ENCODE measurements at regions not wholly inside any gene's neighbourhood (a gene's known extent, or its start where the extent isn't known, plus 50 kb on each side); places are given as distances from the start of the nearest gene placed in this dataset.

DNA sequence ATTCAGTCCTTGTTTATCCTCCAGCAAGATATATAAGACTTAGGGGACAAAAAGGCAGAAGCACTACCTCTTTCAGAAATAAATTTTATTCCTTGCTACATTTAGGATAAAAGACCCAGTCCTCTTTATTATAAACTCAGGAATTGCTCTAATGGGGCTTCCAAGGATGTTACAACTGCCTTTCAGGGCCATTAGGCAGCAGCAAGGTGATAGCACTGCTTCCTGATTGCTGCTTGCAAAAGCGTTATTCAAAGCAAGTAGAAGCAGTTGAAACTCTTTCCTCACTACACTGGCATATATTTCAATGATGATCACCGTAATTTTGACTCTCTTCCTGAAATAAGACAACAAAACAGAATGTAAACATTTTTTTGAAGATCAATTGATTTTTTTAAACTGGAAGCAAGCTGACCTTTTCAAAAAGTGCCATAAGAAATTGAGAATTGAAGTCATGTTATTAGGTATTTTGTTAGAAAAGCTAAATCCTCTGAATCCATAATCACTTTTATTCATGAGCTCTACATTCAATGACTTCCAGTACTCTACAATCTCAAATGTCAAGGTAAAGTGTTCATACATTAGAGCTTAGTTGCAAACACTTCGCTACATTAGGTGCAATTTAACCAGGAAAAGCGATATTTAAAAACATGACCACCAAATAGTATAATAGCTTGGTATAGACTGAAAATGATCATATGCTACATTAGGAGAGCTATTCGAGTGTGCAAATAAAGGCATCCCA, 233.4 kb upstream of the SYT10 start:
- Histone ChIP-seq H3K36me3 (ENCODE audit: insufficient read depth, low read length) (no peaks in the 10 kb centered on the region), H3K27me3 (ENCODE audit: insufficient read depth, low read length) (no peaks in the 10 kb centered on the region), H3K9me3 (ENCODE audit: insufficient read depth, low read depth, low read length) (no peaks in the 10 kb centered on the region), H2AFZ (ENCODE audit: low read depth, low read length) (no peak overlapping the region), H3K4me3 (ENCODE audit: insufficient read depth, low read depth, low read length) (no peak overlapping the region), H3K9ac (ENCODE audit: low read length) (no peak overlapping the region), H3K79me2 (ENCODE audit: insufficient read depth, low read length) (no peaks in the 10 kb centered on the region), H3K4me2 (ENCODE audit: low read length) (no peak overlapping the region), H4K20me1 (ENCODE audit: insufficient read depth, low read length) (no peaks in the 10 kb centered on the region), H3K27ac (ENCODE audit: low read depth, low read length) (no peak overlapping the region), H3K4me1 (ENCODE audit: insufficient read depth, low read length) (no peaks in the 10 kb centered on the region)
- no peak overlapping the region for H3K27ac Mint-ChIP-seq (ENCODE audit: unreplicated experiment)
- no peak overlapping the region for H3K4me3 Mint-ChIP-seq (ENCODE audit: unreplicated experiment)
- no peak for TF ChIP-seq EZH2 (IDR thresholded peaks at IDR 0.05; ENCODE audit: insufficient read depth, low read length)
- TF ChIP-seq, protein P1, sequence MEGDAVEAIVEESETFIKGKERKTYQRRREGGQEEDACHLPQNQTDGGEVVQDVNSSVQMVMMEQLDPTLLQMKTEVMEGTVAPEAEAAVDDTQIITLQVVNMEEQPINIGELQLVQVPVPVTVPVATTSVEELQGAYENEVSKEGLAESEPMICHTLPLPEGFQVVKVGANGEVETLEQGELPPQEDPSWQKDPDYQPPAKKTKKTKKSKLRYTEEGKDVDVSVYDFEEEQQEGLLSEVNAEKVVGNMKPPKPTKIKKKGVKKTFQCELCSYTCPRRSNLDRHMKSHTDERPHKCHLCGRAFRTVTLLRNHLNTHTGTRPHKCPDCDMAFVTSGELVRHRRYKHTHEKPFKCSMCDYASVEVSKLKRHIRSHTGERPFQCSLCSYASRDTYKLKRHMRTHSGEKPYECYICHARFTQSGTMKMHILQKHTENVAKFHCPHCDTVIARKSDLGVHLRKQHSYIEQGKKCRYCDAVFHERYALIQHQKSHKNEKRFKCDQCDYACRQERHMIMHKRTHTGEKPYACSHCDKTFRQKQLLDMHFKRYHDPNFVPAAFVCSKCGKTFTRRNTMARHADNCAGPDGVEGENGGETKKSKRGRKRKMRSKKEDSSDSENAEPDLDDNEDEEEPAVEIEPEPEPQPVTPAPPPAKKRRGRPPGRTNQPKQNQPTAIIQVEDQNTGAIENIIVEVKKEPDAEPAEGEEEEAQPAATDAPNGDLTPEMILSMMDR (IDR thresholded peaks at IDR 0.05; ENCODE audit: insufficient read depth, low read depth, low read length) = no peak
- no peaks in the 10 kb centered on the region for H3K27me3 Mint-ChIP-seq (ENCODE audit: low read depth, unreplicated experiment)
- DNase-seq (ENCODE audit: low read depth) = no peak
- no peaks in the 10 kb centered on the region for H3K36me3 Mint-ChIP-seq (ENCODE audit: low read depth, unreplicated experiment)
- FAIRE-seq = peak; percentile 37
- no peaks in the 10 kb centered on the region for H3K4me1 Mint-ChIP-seq (ENCODE audit: low read depth, unreplicated experiment)
- no peaks in the 10 kb centered on the region for H3K9me3 Mint-ChIP-seq (ENCODE audit: unreplicated experiment)

DNA sequence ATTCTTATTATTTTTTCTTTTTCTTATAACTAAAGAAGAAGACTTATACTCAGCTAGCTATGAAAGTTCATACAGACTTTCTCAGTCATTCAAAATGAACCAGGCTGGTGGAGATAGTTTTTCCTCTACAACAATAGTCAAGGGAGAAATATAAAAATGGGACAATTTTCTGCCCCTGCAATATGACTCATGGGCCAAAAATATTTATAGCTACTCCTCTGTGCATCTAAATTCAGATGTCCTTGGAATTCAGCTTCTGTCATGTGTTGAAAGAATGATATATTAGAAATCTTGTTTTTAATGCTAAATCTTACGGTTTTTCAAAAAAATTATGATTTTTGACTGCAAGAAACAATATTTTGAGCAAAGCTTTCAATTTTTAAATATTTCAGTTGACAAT, 237.2 kb upstream of the SYT10 start:
- Histone ChIP-seq H3K27me3 (ENCODE audit: insufficient read depth, low read length) (no peaks in the 10 kb centered on the region), H3K4me2 (ENCODE audit: low read length) (no peak overlapping the region), H3K79me2 (ENCODE audit: insufficient read depth, low read length) (no peaks in the 10 kb centered on the region), H3K27ac (ENCODE audit: low read depth, low read length) (no peak overlapping the region), H3K36me3 (ENCODE audit: insufficient read depth, low read length) (no peaks in the 10 kb centered on the region), H3K9me3 (ENCODE audit: insufficient read depth, low read depth, low read length) (no peaks in the 10 kb centered on the region), H2AFZ (ENCODE audit: low read depth, low read length) (no peak overlapping the region), H3K4me1 (ENCODE audit: insufficient read depth, low read length) (no peaks in the 10 kb centered on the region), H3K4me3 (ENCODE audit: insufficient read depth, low read depth, low read length) (no peak overlapping the region), H4K20me1 (ENCODE audit: insufficient read depth, low read length) (no peaks in the 10 kb centered on the region), H3K9ac (ENCODE audit: low read length) (no peak overlapping the region)
- TF ChIP-seq, protein P1 (IDR thresholded peaks at IDR 0.05; ENCODE audit: insufficient read depth, low read depth, low read length) = no peak
- no peak for TF ChIP-seq EZH2 (IDR thresholded peaks at IDR 0.05; ENCODE audit: insufficient read depth, low read length)
- DNase-seq (ENCODE audit: low read depth) = no peak
- no peaks in the 10 kb centered on the region for H3K36me3 Mint-ChIP-seq (ENCODE audit: low read depth, unreplicated experiment)
- no peaks in the 10 kb centered on the region for H3K4me1 Mint-ChIP-seq (ENCODE audit: low read depth, unreplicated experiment)
- H3K9me3 Mint-ChIP-seq (ENCODE audit: unreplicated experiment) = no peaks in the 10 kb centered on the region
- H3K27ac Mint-ChIP-seq (ENCODE audit: unreplicated experiment) = no peak overlapping the region
- H3K4me3 Mint-ChIP-seq (ENCODE audit: unreplicated experiment) = no peak overlapping the region
- no peaks in the 10 kb centered on the region for H3K27me3 Mint-ChIP-seq (ENCODE audit: low read depth, unreplicated experiment)
- FAIRE-seq = no peak

DNA sequence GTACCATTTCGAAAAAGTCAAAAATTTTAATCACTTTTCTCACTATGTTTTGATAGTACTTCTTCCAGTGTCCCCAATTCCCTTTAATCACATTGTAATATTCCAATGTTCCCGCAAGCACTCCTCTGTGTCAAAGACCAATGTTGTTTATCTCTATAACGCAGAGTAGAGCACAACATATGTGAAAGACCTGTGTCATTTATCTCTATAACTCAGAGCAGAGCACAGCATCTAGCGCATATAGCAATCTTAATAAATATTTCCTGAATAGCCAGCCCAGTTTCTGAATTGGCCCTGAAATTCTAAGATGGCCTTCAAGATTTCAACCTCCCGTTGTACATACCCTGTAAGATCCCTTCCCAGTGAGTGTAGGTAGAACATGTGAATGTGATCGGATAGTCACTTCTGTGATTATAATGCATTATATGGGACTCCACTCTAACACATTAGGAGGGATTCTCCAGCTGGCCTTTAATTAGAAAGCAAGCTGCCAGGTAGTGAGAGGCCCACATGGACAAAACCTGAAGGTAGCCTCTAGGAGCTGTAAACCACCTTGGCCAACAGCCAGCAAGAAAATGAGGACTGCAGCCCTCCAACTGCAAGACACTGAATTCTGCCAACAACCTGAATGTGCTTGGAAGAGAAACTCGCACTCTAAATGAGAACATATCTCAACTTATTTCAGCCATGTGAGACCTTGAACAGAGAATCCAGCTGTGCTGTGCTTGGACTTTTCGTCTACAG, 238.8 kb upstream of the SYT10 start:
- Mint-ChIP-seq H3K4me1 (ENCODE audit: low read depth, unreplicated experiment) (no peaks in the 10 kb centered on the region), H3K27ac (ENCODE audit: unreplicated experiment) (no peak overlapping the region), H3K27me3 (ENCODE audit: low read depth, unreplicated experiment) (no peaks in the 10 kb centered on the region), H3K4me3 (ENCODE audit: unreplicated experiment) (no peak overlapping the region), H3K9me3 (ENCODE audit: unreplicated experiment) (no peaks in the 10 kb centered on the region), H3K36me3 (ENCODE audit: low read depth, unreplicated experiment) (no peaks in the 10 kb centered on the region)
- FAIRE-seq (no peak), DNase-seq (ENCODE audit: low read depth) (no peak)
- H3K27me3 ChIP-seq (ENCODE audit: insufficient read depth, low read length) = no peaks in the 10 kb centered on the region
- no peaks in the 10 kb centered on the region for H4K20me1 ChIP-seq (ENCODE audit: insufficient read depth, low read length)
- no peaks in the 10 kb centered on the region for H3K9me3 ChIP-seq (ENCODE audit: insufficient read depth, low read depth, low read length)
- H3K4me3 ChIP-seq (ENCODE audit: insufficient read depth, low read depth, low read length) = no peak overlapping the region
- H3K79me2 ChIP-seq (ENCODE audit: insufficient read depth, low read length) = no peaks in the 10 kb centered on the region
- no peak for TF ChIP-seq EZH2 (IDR thresholded peaks at IDR 0.05; ENCODE audit: insufficient read depth, low read length)
- TF ChIP-seq, protein P1 (IDR thresholded peaks at IDR 0.05; ENCODE audit: insufficient read depth, low read depth, low read length) = no peak
- no peak overlapping the region for H3K9ac ChIP-seq (ENCODE audit: low read length)
- no peak overlapping the region for H3K27ac ChIP-seq (ENCODE audit: low read depth, low read length)
- H3K36me3 ChIP-seq (ENCODE audit: insufficient read depth, low read length) = no peaks in the 10 kb centered on the region
- H3K4me2 ChIP-seq (ENCODE audit: low read length) = no peak overlapping the region
- no peak overlapping the region for H2AFZ ChIP-seq (ENCODE audit: low read depth, low read length)
- no peaks in the 10 kb centered on the region for H3K4me1 ChIP-seq (ENCODE audit: insufficient read depth, low read length)

Measured in astrocyte (in vitro differentiated cells and primary cell).